22Rv1 (cell line): ENCODE measurements at regions not wholly inside any gene's neighbourhood (a gene's known extent, or its start where the extent isn't known, plus 50 kb on each side); places are given as distances from the start of the nearest gene placed in this dataset.
"Not testable (repeated sequence)": the region's sequence is repeated elsewhere in the genome, so short reads cannot be mapped to it uniquely, and the experiment has no call there.

Experiments
- H3K27ac ChIP-seq: fragments of 450-650 bp; 2 replicates; pipeline ENCODE4 v1.5.1; 2017
- ZFX ChIP-seq: fragments of 450-650 bp; IDR thresholded peaks from 2 replicates; pipeline ENCODE4 v1.6.1; 2017; ENCODE audit warnings: antibody characterized with exemption, borderline replicate concordance
- TF ChIP-seq, protein P1 (sequence below): fragments of 450-650 bp; IDR thresholded peaks from 2 replicates; pipeline ENCODE4 v1.5.1; 2017; ENCODE audit warnings: mild to moderate bottlenecking

DNA sequence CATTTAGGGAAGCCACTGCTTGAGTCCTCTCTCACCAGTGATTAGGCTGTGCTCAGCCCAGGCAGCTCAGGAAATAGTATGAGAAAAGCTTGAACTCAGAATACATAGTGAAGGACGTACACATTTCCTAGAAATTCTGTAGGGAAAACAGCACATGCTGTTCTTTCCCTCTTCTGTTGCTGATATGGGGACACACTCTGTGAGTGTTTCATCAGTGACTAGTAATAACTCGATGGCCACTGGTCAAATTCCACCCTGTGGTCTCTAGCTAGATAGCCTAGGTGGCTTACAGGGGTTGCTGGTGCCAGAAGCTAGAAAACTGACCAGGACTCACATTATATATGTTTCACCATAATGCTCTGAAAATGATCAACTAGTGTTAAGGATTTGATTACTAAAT lies 259.8 kb upstream of the SOX4 start:
- no peak overlapping the region for H3K27ac ChIP-seq
- no peak for TF ChIP-seq ZFX
- TF ChIP-seq, protein P1, sequence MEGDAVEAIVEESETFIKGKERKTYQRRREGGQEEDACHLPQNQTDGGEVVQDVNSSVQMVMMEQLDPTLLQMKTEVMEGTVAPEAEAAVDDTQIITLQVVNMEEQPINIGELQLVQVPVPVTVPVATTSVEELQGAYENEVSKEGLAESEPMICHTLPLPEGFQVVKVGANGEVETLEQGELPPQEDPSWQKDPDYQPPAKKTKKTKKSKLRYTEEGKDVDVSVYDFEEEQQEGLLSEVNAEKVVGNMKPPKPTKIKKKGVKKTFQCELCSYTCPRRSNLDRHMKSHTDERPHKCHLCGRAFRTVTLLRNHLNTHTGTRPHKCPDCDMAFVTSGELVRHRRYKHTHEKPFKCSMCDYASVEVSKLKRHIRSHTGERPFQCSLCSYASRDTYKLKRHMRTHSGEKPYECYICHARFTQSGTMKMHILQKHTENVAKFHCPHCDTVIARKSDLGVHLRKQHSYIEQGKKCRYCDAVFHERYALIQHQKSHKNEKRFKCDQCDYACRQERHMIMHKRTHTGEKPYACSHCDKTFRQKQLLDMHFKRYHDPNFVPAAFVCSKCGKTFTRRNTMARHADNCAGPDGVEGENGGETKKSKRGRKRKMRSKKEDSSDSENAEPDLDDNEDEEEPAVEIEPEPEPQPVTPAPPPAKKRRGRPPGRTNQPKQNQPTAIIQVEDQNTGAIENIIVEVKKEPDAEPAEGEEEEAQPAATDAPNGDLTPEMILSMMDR: no peak

DNA sequence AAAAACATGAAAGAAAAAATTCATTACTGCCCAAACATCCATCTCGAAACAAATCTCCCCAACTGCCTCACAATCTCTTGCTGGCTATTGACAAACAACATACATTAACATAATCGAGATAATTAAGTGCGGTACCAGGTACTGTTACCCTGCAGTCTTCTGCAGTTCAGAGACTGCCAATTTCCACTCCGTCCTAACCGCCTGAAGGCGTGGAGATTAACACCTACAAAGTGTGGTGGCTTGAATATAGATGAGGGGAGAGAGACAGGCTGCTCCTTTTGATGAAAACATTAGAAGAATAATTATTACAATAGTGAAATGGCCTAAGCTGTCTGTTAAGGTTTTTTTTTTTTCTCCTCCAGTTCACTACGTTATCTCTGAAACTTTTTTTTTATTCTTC lies 258.9 kb upstream of the SOX4 start:
- TF ChIP-seq, protein P1: no peak
- TF ChIP-seq ZFX: no peak
- no peak overlapping the region for H3K27ac ChIP-seq

DNA sequence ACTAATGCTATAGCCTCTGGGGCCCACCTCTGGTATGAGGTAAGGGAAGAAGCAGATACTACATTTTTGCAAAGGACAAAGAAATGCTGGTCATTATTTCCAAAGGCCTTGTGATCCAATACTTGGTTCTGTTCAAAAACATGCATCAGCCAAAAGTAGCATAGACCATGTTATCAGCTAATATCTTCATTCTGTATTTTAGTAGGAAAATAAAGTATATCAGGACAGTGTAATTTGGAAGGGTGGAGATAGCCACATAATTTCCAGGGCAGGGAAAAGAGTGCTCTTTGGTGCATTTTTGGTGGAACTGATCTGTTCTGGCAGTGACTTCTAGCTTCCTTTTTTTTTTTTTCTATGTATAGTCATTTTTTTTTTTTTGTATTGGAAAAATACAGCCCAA lies 258.0 kb upstream of the SOX4 start:
- TF ChIP-seq, protein P1: no peak
- TF ChIP-seq ZFX: no peak
- H3K27ac ChIP-seq: no peak overlapping the region

- no peak for TF ChIP-seq ZFX
- TF ChIP-seq, protein P1: no peak
Measured at GRCh38 chr6:21337263-21337662, 256.3 kb upstream of the SOX4 start.

GRCh38 chr6:21340573-21340972 lies 253.0 kb upstream of the SOX4 start:
- no peak for TF ChIP-seq ZFX
- TF ChIP-seq, protein P1: no peak
- no peak overlapping the region for H3K27ac ChIP-seq

More at GRCh38 chr6:21337263-21337662, 256.3 kb upstream of the SOX4 start:
- no peak overlapping the region for H3K27ac ChIP-seq

DNA sequence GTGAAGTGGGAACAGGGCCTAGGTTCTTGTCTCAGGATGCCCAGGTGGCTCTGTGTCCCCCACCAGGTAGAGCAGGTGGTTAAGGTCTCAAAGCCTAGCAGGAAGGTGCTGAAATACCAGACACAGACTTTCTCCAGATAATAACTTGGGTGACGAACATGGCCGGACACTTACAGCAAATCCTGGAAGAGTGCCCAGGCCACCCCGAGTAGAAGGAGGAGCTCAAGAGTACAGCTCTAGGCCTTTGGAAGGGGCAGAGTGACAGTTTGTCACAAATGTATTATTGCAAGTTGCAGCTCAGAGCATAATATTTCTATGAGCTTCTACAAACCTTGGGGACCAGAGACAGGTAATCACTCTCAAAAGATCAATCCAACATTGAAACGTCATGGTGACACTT lies 251.6 kb upstream of the SOX4 start:
- no peak for TF ChIP-seq ZFX
- TF ChIP-seq, protein P1: no peak
- no peak overlapping the region for H3K27ac ChIP-seq

GRCh38 chr6:21342501-21342900 lies 251.1 kb upstream of the SOX4 start:
- no peak overlapping the region for H3K27ac ChIP-seq
- TF ChIP-seq, protein P1: no peak
- TF ChIP-seq ZFX: no peak

DNA sequence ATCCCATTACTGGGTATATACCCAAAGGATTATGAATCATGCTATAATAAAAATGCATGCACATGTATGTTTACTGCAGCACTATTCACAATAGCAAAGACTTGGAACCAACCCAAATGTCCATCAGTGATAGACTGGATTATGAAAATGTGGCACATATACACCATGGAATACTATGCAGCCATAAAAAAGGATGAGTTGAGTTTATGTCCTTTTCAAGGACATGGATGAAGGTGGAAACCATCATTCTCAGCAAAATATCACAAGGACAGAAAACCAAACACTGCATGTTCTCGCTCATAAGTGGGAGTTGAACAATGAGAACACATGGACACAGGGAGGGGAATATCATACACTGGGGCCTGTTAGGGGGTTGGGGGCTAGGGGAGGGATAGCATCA lies 247.8 kb upstream of the SOX4 start:
- H3K27ac ChIP-seq: not testable (repeated sequence)
